Natural killer cell treated with Interleukin-12 subunit alpha and Interleukin-12 subunit beta and Interleukin-15 and Interleukin-18, amount 100 ng/mL, for 72 hours (primary cell): ENCODE measurements at regions not wholly inside any gene's neighbourhood (a gene's known extent, or its start where the extent isn't known, plus 50 kb on each side); places are given as distances from the start of the nearest gene placed in this dataset.

Experiments used
- ATAC-seq, 2 donors: fragments of 150-1000 bp; cut with Tn5 transposase in 1 of 2; sonication (Bioruptor Pico), chemical (Tn5 transposase) in 1 of 2; 2 replicates each; pipeline ENCODE4 v1.10.0; 2021
- DNase-seq: peaks from one replicate; pipeline ENCODE4 v3.0.0; 2022; ENCODE audit warnings: low spot score
- H3K27ac Mint-ChIP-seq, 2 donors: 1 replicate in 1 of 2; 2 replicates in 1 of 2; pipeline ENCODE4 v1.8.0; 2022; ENCODE audit warnings: mixed read lengths in 2 of 2, mild to moderate bottlenecking in 1 of 2, moderate library complexity in 1 of 2
- H3K27me3 Mint-ChIP-seq, 2 donors: 1 replicate in 1 of 2; 2 replicates in 1 of 2; pipeline ENCODE4 v1.8.0; 2022; ENCODE audit warnings: mixed read lengths in 2 of 2
- H3K36me3 Mint-ChIP-seq: one replicate; pipeline ENCODE4 v1.8.0; 2022; ENCODE audit warnings: mixed read lengths
- H3K4me1 Mint-ChIP-seq, 2 donors: 1 replicate in 1 of 2; 2 replicates in 1 of 2; pipeline ENCODE4 v1.8.0; 2022; ENCODE audit warnings: low read depth in 2 of 2, mixed read lengths in 2 of 2, mild to moderate bottlenecking in 1 of 2
- H3K4me3 Mint-ChIP-seq: one replicate; pipeline ENCODE4 v1.8.0; 2022; ENCODE audit warnings: mixed read lengths
- H3K9me3 Mint-ChIP-seq: 2 replicates; pipeline ENCODE4 v1.8.0; 2022; ENCODE audit warnings: mixed read lengths

- ATAC-seq (no peak), DNase-seq (no peak)
- H3K4me1 Mint-ChIP-seq = peaks cover 0 to 5% of the 10 kb centered on the region in 2 donors
- no peak overlapping the region for H3K4me3 Mint-ChIP-seq
- no peaks in the 10 kb centered on the region for H3K9me3 Mint-ChIP-seq
- H3K27ac Mint-ChIP-seq = no peak overlapping the region
- no peaks in the 10 kb centered on the region for H3K36me3 Mint-ChIP-seq
- H3K27me3 Mint-ChIP-seq = peaks cover 22 to 23% of the 10 kb centered on the region in 2 donors
Measured at GRCh38 chr16:85334718-85335583, 222.7 kb upstream of the CIBAR2 start.

DNA sequence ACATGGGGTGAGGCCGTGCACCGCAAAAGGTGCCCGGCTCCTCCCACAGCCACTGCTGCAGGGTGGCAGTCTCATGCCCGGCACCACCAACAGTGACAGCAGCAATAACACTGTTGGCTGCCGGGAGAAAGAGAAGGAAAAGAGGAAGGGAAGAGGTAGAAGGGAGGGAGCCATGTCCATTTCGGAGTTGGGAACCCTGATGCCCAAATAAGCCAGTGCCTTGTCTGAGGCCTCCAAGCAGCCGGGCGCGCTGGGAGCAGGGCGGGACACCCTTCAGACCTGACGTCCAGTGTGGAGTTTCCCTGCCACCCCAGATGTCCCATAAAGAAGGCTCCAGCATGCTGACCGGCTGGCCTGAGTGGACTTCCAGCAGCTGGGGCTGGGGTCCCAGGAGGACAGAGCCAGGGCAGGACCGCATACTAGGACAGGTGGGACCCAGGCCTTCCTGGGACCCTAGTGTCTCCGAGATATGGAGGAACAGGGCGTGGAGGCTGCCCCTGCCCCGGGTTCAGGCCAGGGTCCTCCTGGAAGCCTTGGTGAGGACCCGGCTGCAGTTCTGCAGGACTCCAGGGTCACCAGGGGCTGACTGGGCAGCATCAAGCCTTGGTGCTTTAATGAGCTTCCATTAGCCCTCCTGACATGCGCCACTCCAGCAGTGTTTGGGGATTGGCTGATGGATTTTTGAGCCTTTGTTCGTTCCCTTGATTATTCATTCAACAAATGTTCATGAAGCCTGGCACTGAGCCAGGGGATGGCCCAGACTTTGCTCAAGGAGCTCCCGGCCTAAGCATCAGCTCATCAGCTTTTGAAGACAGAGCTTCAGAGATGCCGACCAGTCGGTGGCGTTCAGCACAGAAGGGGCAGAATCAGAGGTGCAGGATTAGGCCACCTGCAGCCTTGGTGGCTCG lies 223.6 kb upstream of the CIBAR2 start:
- H3K27me3 Mint-ChIP-seq = peaks cover 16 to 17% of the 10 kb centered on the region in 2 donors
- H3K9me3 Mint-ChIP-seq = no peaks in the 10 kb centered on the region
- no peak overlapping the region for H3K27ac Mint-ChIP-seq
- no peaks in the 10 kb centered on the region for H3K36me3 Mint-ChIP-seq
- H3K4me1 Mint-ChIP-seq = peaks cover 0 to 2% of the 10 kb centered on the region in 2 donors
- ATAC-seq (no peak), DNase-seq (no peak)
- H3K4me3 Mint-ChIP-seq = no peak overlapping the region

DNA sequence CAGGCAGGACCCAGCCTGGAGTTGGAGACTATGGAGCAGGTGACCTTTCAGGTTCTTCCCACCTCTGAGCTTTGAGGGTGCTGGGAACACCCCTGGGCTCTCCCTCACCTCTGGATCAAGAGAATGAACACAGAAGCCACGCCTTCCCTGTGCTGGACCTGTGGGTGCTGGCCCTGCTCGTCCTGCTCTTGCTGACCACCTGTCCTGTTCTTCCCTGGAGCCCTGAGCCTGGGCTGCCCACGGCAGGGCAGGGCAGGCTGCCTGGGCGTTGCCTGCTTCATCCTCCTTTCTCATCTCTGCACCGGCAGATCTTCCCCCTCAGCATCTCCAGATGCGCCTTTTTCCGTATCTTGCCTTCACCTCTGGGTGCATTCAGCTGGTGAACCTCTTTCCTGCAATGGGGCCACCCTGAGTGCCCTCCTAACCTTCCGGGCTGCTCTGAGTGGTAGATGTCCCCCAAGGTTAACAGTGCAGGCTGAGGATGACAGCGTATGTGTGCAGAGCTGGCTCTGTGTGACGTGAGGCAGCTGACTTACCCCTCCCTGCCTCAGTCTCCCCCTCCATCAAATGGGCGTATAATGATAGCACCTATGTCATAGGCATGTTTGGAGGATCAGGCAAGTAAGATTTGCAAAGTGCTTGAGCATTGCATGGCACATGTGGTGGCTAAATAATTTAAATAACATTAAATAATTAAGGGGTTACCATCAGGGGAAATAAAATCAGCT lies 225.8 kb upstream of the CIBAR2 start:
- Mint-ChIP-seq H3K36me3 (no peaks in the 10 kb centered on the region), H3K4me3 (no peak overlapping the region), H3K4me1 (peaks cover 0 to 2% of the 10 kb centered on the region in 2 donors)

DNA sequence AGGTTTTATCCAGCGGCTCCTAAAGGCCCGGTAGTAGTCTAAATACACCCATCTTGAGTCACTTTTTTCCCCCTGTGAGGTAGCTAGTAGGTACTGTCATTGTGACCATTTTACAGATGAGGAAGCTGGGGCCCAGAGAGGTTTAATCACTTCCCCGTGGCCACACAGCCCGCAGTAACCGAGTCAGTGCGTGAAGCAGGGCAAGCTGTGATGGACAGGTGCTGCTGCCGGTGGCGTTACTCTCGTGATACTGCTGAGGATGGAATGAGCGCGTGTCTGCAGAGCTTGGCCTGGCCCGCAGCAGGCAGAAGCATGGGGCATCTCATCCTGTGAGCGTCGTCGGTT lies 226.3 kb upstream of the CIBAR2 start:
- Mint-ChIP-seq H3K4me3 (no peak overlapping the region), H3K27me3 (peaks cover 13 to 16% of the 10 kb centered on the region in 2 donors), H3K27ac (no peak overlapping the region), H3K36me3 (no peaks in the 10 kb centered on the region), H3K9me3 (no peaks in the 10 kb centered on the region), H3K4me1 (peaks cover 0 to 2% of the 10 kb centered on the region in 2 donors)
- DNase-seq (no peak), ATAC-seq (no peak)

More for the DNA sequence above, 225.8 kb upstream of the CIBAR2 start:
- H3K27ac Mint-ChIP-seq = no peak overlapping the region
- no peaks in the 10 kb centered on the region for H3K9me3 Mint-ChIP-seq
- no peak for ATAC-seq
- peaks cover 13 to 16% of the 10 kb centered on the region in 2 donors for H3K27me3 Mint-ChIP-seq
- no peak for DNase-seq

DNA sequence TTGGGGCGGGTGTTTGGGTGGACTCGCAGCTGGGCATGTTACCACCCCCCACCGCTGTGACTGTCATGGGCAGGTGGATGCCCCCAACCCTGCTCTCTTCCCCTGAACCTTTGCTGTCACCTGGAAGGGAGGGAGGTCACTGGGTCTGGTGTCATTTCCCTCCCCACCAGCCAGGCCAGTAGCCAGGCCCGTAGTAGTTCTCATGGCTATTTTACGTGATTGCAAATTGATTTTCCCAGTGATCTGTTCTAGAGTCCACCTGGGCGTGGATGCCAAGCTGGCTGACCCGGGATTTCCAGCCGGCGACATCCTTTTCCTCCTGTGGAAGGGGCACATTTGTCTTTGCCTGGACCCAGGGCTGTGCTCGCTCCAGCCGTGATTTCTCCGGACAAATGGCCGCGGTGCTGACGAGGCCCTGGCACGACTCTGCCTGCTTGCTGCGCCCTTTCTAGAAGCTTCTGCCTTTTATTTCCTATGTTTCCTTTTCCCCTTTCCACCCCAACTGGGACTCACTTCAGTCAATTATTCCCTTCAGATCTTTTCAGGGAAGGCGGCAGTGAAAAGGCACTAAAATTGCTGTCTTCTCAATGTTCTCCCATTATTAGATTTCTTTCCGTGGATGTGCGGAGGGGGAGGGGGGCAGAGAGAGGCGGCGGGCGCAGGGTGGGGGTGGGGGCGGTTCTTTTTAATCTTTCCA lies 226.9 kb upstream of the CIBAR2 start:
- Mint-ChIP-seq H3K27me3 (peaks cover 12 to 16% of the 10 kb centered on the region in 2 donors), H3K4me3 (no peak overlapping the region), H3K4me1 (peaks cover 0 to 2% of the 10 kb centered on the region in 2 donors), H3K9me3 (no peaks in the 10 kb centered on the region), H3K27ac (no peak overlapping the region), H3K36me3 (no peaks in the 10 kb centered on the region)
- ATAC-seq (no peak), DNase-seq (no peak)

DNA sequence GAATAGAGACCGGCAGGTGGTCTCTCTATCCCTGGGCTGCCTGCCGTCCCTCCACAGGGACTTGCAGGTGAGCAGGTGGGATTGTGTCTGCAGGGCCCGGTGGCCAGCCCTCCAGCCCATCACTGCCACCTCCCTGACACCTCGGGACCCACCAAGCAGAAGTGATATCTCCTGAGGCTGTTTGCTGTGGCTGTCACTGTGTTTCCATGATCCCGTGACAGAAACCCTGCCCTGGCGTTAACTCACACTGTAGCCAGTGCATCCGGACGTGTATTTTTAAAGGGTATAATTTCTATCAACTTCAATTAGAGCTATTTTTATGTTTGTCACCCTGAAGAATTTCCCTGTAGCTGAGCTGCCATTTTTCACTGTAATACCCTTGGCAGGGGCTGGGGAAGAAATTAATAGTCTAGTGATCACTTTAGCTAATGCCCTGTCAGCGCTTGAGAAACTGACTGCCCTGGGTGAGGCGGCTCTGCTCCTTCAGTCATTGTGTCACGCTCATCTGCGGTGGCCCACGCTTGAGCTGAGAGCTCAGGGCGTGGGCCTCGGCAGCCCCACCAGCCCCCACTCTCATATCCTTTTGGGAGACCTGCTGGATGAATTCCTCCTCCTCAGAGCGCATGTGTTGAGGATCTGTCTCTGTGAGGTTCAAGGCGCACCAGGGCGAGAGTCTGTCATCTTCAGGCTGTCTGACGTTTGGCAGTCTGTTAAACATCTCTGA lies 229.9 kb upstream of the CIBAR2 start:
- Mint-ChIP-seq H3K4me1 (peaks cover 4 to 8% of the 10 kb centered on the region in 2 donors), H3K27ac (no peak overlapping the region), H3K36me3 (no peaks in the 10 kb centered on the region), H3K4me3 (no peak overlapping the region), H3K27me3 (peaks cover 16 to 26% of the 10 kb centered on the region in 2 donors), H3K9me3 (peaks cover 7% of the 10 kb centered on the region)
- no peak for DNase-seq
- ATAC-seq = no peak

DNA sequence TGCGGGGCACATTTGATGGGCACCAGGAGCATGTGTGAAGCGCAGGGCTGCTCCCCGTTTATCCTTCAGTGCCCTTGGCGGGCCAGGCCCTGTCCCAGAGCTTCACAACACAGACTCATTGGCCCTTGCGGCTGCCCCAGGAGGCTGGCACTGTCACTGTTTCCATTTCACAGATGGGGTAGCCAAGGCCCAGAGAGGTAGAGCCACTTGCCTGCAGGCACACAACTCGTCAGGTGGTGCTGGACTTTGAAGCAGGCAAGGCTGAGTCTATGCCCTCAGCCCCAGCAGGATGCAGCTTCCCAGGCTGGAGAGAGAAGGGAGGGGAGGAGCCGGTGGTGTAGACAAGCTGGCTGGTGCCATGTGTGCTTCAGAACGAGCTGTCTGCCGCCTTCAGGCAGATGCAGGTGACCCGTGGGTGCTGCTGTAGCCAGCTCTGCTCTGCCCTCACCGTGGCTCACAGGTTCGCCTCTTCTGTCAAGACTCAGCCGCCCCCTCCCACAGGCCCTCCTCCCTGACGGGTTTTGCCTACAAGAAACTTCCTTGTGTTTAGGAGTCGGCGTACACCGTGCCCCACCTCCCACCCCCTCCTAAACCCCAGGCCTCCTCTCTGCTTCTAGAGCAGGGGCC lies 232.3 kb upstream of the CIBAR2 start:
- DNase-seq (no peak), ATAC-seq (no peak)
- Mint-ChIP-seq H3K27me3 (peaks cover 14 to 26% of the 10 kb centered on the region in 2 donors), H3K4me3 (no peak overlapping the region), H3K27ac (no peak overlapping the region), H3K4me1 (peaks cover 3 to 8% of the 10 kb centered on the region in 2 donors), H3K9me3 (peaks cover 7% of the 10 kb centered on the region), H3K36me3 (no peaks in the 10 kb centered on the region)

- H3K4me1 Mint-ChIP-seq = peaks cover 2 to 8% of the 10 kb centered on the region in 2 donors
- peaks cover 15 to 23% of the 10 kb centered on the region in 2 donors for H3K27me3 Mint-ChIP-seq
- peaks cover 7% of the 10 kb centered on the region for H3K9me3 Mint-ChIP-seq
- H3K36me3 Mint-ChIP-seq = no peaks in the 10 kb centered on the region
- ATAC-seq (no peak), DNase-seq (no peak)
- H3K27ac Mint-ChIP-seq = no peak overlapping the region
- H3K4me3 Mint-ChIP-seq = no peak overlapping the region
Measured at GRCh38 chr16:85345129-85345639, 232.9 kb upstream of the CIBAR2 start.

GRCh38 chr16:85346404-85347212 lies 234.3 kb upstream of the CIBAR2 start:
- no peak overlapping the region for H3K4me3 Mint-ChIP-seq
- peaks cover 15 to 23% of the 10 kb centered on the region in 2 donors for H3K27me3 Mint-ChIP-seq
- no peak for DNase-seq
- peaks cover 2 to 8% of the 10 kb centered on the region in 2 donors for H3K4me1 Mint-ChIP-seq
- no peak for ATAC-seq
- peaks cover 7% of the 10 kb centered on the region for H3K9me3 Mint-ChIP-seq
- H3K27ac Mint-ChIP-seq = no peak overlapping the region
- H3K36me3 Mint-ChIP-seq = no peaks in the 10 kb centered on the region

GRCh38 chr16:85347213-85347591 lies 234.9 kb upstream of the CIBAR2 start:
- no peak for ATAC-seq
- no peak for DNase-seq
- H3K36me3 Mint-ChIP-seq = no peaks in the 10 kb centered on the region
- peaks cover 15 to 23% of the 10 kb centered on the region in 2 donors for H3K27me3 Mint-ChIP-seq
- H3K4me1 Mint-ChIP-seq = peaks cover 2 to 8% of the 10 kb centered on the region in 2 donors
- peaks cover 7% of the 10 kb centered on the region for H3K9me3 Mint-ChIP-seq
- no peak overlapping the region for H3K4me3 Mint-ChIP-seq
- H3K27ac Mint-ChIP-seq = no peak overlapping the region

- peaks cover 15 to 23% of the 10 kb centered on the region in 2 donors for H3K27me3 Mint-ChIP-seq
- H3K4me3 Mint-ChIP-seq = no peak overlapping the region
- ATAC-seq (no peak), DNase-seq (no peak)
- H3K4me1 Mint-ChIP-seq = peaks cover 2 to 8% of the 10 kb centered on the region in 2 donors
- H3K9me3 Mint-ChIP-seq = peaks cover 7% of the 10 kb centered on the region
- H3K27ac Mint-ChIP-seq = no peak overlapping the region
- H3K36me3 Mint-ChIP-seq = no peaks in the 10 kb centered on the region
Measured at GRCh38 chr16:85348065-85348840, 236.0 kb upstream of the CIBAR2 start.
